Keratinocyte (primary cell): ENCODE measurements at regions not wholly inside any gene's neighbourhood (a gene's known extent, or its start where the extent isn't known, plus 50 kb on each side); places are given as distances from the start of the nearest gene placed in this dataset.

Experiments
- DNase-seq: peaks from one replicate; pipeline ENCODE4 v3.0.0-alpha.2; 2011; ENCODE audit warnings: low read depth, missing footprints, low spot score
- FAIRE-seq: peaks from 2 replicates; lab custom pipeline; 2011; peaks lifted over from hg19 to GRCh38; lab: Jason Lieb, UNC
- H2AFZ ChIP-seq: 2 replicates; pipeline ENCODE4 v1.6.0; 2012; ENCODE audit warnings: low read length, control low read depth, inconsistent platforms; ENCODE audit not compliant: control insufficient read depth
- H3K27ac ChIP-seq: 2 replicates; pipeline ENCODE4 v1.5.1; 2011; ENCODE audit warnings: low read length; ENCODE audit not compliant: control insufficient read depth, insufficient read depth
- H3K27me3 ChIP-seq: 3 replicates; pipeline ENCODE4 v1.6.0; 2011; ENCODE audit warnings: low read length; ENCODE audit not compliant: control insufficient read depth, insufficient read depth; ENCODE audit errors: extremely low read depth
- H3K36me3 ChIP-seq, 2 experiments: 2 replicates in 1 of 2; 3 replicates in 1 of 2; pipeline ENCODE4 v1.5.1; 2011; ENCODE audit warnings: low read length in 2 of 2, mild to moderate bottlenecking in 1 of 2; ENCODE audit not compliant: control insufficient read depth in 2 of 2, insufficient read depth in 2 of 2; ENCODE audit errors: extremely low read depth in 1 of 2
- H3K4me1 ChIP-seq: 3 replicates; pipeline ENCODE4 v1.5.1; 2011; ENCODE audit warnings: low read length; ENCODE audit not compliant: control insufficient read depth, insufficient read depth; ENCODE audit errors: extremely low read depth
- H3K4me2 ChIP-seq: 3 replicates; pipeline ENCODE4 v1.6.0; 2011; ENCODE audit warnings: low read depth, low read length; ENCODE audit not compliant: control insufficient read depth, insufficient read depth; ENCODE audit errors: extremely low read depth
- H3K4me3 ChIP-seq, 3 experiments: fragments of 200-600 bp in 1 of 3; sonication (generic) in 1 of 3; 2 replicates in 2 of 3; 3 replicates in 1 of 3; pipeline ENCODE4 v1.5.1; 2011 to 2016; ENCODE audit warnings: low read length in 3 of 3, mild to moderate bottlenecking in 3 of 3, control low read depth in 2 of 3, inconsistent platforms in 1 of 3, low read depth in 1 of 3, mixed read lengths in 1 of 3, mixed run types in 1 of 3, moderate library complexity in 1 of 3; ENCODE audit not compliant: control insufficient read depth in 2 of 3, insufficient read depth in 2 of 3; ENCODE audit errors: extremely low read depth in 1 of 3
- H3K79me2 ChIP-seq: 2 replicates; pipeline ENCODE4 v1.6.0; 2012; ENCODE audit warnings: low read length; ENCODE audit not compliant: control insufficient read depth, insufficient read depth
- H3K9ac ChIP-seq: 3 replicates; pipeline ENCODE4 v1.6.0; 2011; ENCODE audit warnings: low read length; ENCODE audit not compliant: control insufficient read depth, insufficient read depth; ENCODE audit errors: extremely low read depth
- H3K9me1 ChIP-seq: 3 replicates; pipeline ENCODE4 v1.6.0; 2011; ENCODE audit warnings: low read length; ENCODE audit not compliant: control insufficient read depth, insufficient read depth; ENCODE audit errors: extremely low read depth
- H3K9me3 ChIP-seq: 2 replicates; pipeline ENCODE4 v1.5.1; 2012; ENCODE audit warnings: low read depth, low read length; ENCODE audit not compliant: control insufficient read depth
- H4K20me1 ChIP-seq: 3 replicates; pipeline ENCODE4 v1.6.0; 2011; ENCODE audit warnings: low read length; ENCODE audit not compliant: control insufficient read depth, insufficient read depth; ENCODE audit errors: extremely low read depth
- CTCF ChIP-seq, 3 experiments: IDR thresholded peaks in 1 of 3; conservative IDR thresholded peaks in 1 of 3; optimal IDR thresholded peaks in 1 of 3; 2 replicates in 2 of 3; 3 replicates in 1 of 3; pipeline versions ENCODE3 to v1.5.1; 2011; ENCODE audit warnings: low read length in 3 of 3, mild to moderate bottlenecking in 3 of 3, moderate library complexity in 2 of 3, control low read depth in 1 of 3, inconsistent platforms in 1 of 3; ENCODE audit not compliant: insufficient read depth in 2 of 3; ENCODE audit errors: extremely low read depth in 1 of 3
- EZH2 ChIP-seq: IDR thresholded peaks from one replicate; pipeline ENCODE4 v1.6.1; 2012; ENCODE audit warnings: inconsistent platforms, mild to moderate bottlenecking, low read length, moderate library complexity
- dilution Hi-C: fragments of 300-500 bp; cut with MboI; formaldehyde crosslinking; loops from one replicate; pipeline ENCODE4 v1.7.0; 2020; ENCODE audit warnings: low sequenced_read_pairs; ENCODE audit not compliant: extremely low pct_ligation_motif_present

- no peak for DNase-seq
Measured at GRCh38 chr13:26973946-26974345, 197.7 kb downstream of the USP12 start.

GRCh38 chr13:26973295-26973694 lies 198.3 kb downstream of the USP12 start:
- FAIRE-seq = no peak
- dilution Hi-C loops = no loop called here
- no peak for TF ChIP-seq CTCF (optimal IDR thresholded peaks at IDR 0.05 in 1 of 3, IDR thresholded peaks at IDR 0.05 in 1 of 3, conservative IDR thresholded peaks at IDR 0.05 in 1 of 3; ENCODE audit: extremely low read depth in 1 of 3, insufficient read depth in 2 of 3, low read length in 3 of 3)
- no peak for TF ChIP-seq EZH2

More at GRCh38 chr13:26973946-26974345, 197.7 kb downstream of the USP12 start:
- Histone ChIP-seq H3K4me2 (no peak overlapping the region), H3K27ac (no peak overlapping the region), H3K36me3 (no peaks in the 10 kb centered on the region), H2AFZ (no peak overlapping the region), H4K20me1 (no peaks in the 10 kb centered on the region), H3K9me1 (no peaks in the 10 kb centered on the region), H3K4me1 (no peaks in the 10 kb centered on the region), H3K4me3 (no peak overlapping the region), H3K9me3 (no peaks in the 10 kb centered on the region), H3K27me3 (peaks cover 10% of the 10 kb centered on the region), H3K9ac (no peak overlapping the region), H3K79me2 (no peaks in the 10 kb centered on the region)
- no peak for FAIRE-seq
- no peak for TF ChIP-seq CTCF (optimal IDR thresholded peaks at IDR 0.05 in 1 of 3, IDR thresholded peaks at IDR 0.05 in 1 of 3, conservative IDR thresholded peaks at IDR 0.05 in 1 of 3; ENCODE audit: extremely low read depth in 1 of 3, insufficient read depth in 2 of 3, low read length in 3 of 3)
- no peak for TF ChIP-seq EZH2
- dilution Hi-C loops = no loop called here

More at GRCh38 chr13:26973295-26973694, 198.3 kb downstream of the USP12 start:
- Histone ChIP-seq H4K20me1 (no peaks in the 10 kb centered on the region), H3K9ac (no peak overlapping the region), H2AFZ (no peak overlapping the region), H3K79me2 (no peaks in the 10 kb centered on the region), H3K4me3 (no peak overlapping the region), H3K4me2 (no peak overlapping the region), H3K27ac (no peak overlapping the region), H3K4me1 (no peaks in the 10 kb centered on the region), H3K9me1 (no peaks in the 10 kb centered on the region), H3K36me3 (no peaks in the 10 kb centered on the region), H3K9me3 (no peaks in the 10 kb centered on the region), H3K27me3 (peaks cover 5% of the 10 kb centered on the region)
- DNase-seq = no peak
